Activated CD4-positive, alpha-beta T cell treated with anti-CD3 and anti-CD28 coated beads, Interleukin-2, amount 50 U/mL, for 16 hours (primary cell): ENCODE measurements at regions not wholly inside any gene's neighbourhood (a gene's known extent, or its start where the extent isn't known, plus 50 kb on each side); places are given as distances from the start of the nearest gene placed in this dataset.

Source experiments
- DNase-seq: peaks from one replicate; pipeline ENCODE4 v3.0.0-alpha.2; 2020

DNA sequence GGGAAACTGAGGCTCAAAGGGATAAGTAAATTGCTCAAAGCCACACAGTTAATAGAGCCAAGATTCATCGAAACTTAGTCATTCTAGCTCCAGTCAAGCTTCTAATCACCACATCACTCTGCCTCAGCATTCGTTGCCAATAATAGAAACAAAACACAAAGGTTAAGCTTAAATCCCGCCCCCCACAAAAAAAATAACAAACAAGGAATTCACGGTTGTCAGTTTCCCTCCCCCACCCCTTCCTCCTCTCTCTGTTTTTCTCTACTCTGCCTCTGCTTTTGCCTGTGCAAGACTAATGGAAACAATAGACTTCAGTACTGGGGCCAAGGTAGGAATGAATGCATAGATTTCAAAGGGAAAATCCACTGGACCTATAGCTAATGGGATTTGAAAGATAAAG lies 70.7 kb upstream of the ZNF644 start:
- DNase-seq = no peak

- DNase-seq = no peak
Observed at GRCh38 chr1:91091812-91092211, 70.0 kb upstream of the ZNF644 start.

DNA sequence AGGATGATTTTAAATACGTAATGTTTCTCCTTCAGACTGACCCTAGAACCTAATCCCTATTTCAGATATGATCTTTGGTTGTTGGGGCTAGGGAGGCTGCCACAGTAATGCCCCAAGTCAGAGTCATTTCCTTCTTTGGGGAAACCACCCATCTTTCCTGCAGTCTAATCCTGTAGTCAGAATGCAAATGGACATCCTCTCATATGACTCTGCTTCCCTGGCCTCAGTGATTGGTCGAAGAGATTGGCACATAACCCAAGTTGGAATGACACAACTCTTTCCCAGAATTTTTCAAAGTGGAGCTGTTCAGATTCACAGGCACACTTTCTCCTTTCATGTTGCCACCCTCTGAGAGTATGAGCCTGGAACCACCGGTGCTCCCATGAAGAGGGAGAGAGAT lies 58.8 kb upstream of the ZNF644 start:
- DNase-seq = no peak

DNA sequence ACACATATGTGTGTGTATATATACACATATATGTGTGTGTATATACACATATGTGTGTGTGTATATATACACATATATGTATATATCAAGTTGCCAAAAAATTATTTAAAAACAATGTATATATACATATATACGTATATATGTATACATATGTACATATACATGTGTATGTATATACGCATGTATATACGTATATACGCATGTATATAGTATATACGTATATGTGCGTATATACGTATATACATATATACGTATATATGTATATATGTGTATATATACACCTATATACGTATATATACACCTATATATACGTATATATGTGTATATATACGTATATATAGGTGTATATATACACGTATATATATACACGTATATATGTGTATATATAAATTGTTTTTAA lies 57.0 kb upstream of the ZNF644 start:
- DNase-seq = no peak

DNA sequence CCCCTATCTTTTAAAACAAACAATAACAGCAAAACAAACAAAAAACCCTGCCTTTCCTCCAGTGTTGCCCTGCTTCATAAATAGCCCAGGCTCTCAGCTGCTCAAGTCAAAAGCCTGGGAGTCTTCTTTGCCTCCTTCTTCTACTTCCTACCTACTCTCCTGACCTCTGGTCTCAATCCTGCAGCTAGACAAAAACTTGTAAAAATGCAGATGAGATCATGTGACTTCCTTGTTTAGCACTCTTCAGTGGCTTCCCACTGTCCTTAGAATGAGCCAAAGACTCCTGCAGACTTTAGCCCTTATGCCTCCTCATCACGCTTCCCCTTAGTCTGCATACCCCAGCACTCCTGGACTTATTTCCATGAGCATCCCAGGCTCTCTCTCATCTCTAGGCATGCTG lies 55.0 kb upstream of the ZNF644 start:
- DNase-seq = no peak

GRCh38 chr1:91075233-91076135 lies 53.6 kb upstream of the ZNF644 start:
- DNase-seq = no peak

DNA sequence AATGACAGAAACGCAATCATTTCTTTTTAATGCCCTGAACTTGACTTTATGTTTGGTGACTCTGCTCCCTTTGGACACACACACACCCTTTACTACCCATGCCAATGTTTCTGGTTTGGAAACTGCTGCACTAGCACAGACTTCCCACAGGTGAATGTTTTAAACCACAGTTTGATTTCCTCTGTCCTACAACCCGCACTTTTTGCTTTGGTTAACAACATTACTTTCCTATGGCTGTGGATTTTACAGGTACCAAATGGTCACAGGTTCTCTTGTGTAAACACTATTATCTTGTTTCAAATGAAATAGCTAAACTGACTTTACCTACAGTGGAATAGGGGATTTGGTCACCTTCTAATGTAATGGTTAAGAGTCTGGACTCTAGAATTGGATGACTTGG lies 51.5 kb upstream of the ZNF644 start:
- no peak for DNase-seq

DNA sequence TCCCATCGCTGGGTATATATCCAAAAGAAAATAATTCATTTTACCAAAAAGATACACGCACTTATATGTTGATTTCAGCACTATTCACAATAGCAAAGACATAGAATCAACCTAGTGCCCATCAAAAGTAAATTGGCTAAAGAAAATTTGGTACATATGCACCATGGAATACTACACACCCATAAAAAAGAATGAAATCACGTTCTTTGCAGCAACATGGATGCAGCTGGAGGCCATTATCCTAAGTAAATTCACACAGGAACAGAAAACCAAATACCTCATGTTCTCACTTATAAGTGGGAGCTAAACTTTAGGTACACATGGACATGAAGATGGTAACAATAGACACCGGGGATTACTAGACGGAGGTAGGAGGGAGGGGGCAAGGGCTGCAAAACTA lies 50.0 kb upstream of the ZNF644 start:
- DNase-seq = no peak
